IPS-15b (cell line): ENCODE measurements at regions not wholly inside any gene's neighbourhood (a gene's known extent, or its start where the extent isn't known, plus 50 kb on each side); places are given as distances from the start of the nearest gene placed in this dataset.

Experiments
- H3K27me3 ChIP-seq: one replicate; pipeline ENCODE4 v1.6.1; 2013; ENCODE audit warnings: low read length; ENCODE audit not compliant: control insufficient read depth, insufficient read depth
- H3K36me3 ChIP-seq: one replicate; pipeline ENCODE4 v1.6.1; 2013; ENCODE audit warnings: low read length; ENCODE audit not compliant: control insufficient read depth, insufficient read depth
- H3K4me1 ChIP-seq: one replicate; pipeline ENCODE4 v1.6.1; 2013; ENCODE audit warnings: mild to moderate bottlenecking, low read length; ENCODE audit not compliant: control insufficient read depth, insufficient read depth
- H3K4me3 ChIP-seq: one replicate; pipeline ENCODE4 v1.5.1; 2013; ENCODE audit warnings: low read depth, low read length
- H3K9ac ChIP-seq: one replicate; pipeline ENCODE4 v1.6.1; 2013; ENCODE audit warnings: low read depth, mild to moderate bottlenecking, low read length
- H3K9me3 ChIP-seq: one replicate; pipeline ENCODE4 v1.6.1; 2013; ENCODE audit warnings: mild to moderate bottlenecking, low read length; ENCODE audit not compliant: control insufficient read depth, insufficient read depth

- H3K36me3 ChIP-seq, result no peaks in the 10 kb centered on the region
- no peak overlapping the region for H3K9ac ChIP-seq
- H3K9me3 ChIP-seq, result no peaks in the 10 kb centered on the region
- H3K27me3 ChIP-seq, result no peaks in the 10 kb centered on the region
- H3K4me1 ChIP-seq, result no peaks in the 10 kb centered on the region
- no peak overlapping the region for H3K4me3 ChIP-seq
These were observed 210.1 kb upstream of the MAF start for GRCh38 chr16:79810449-79811189.

DNA sequence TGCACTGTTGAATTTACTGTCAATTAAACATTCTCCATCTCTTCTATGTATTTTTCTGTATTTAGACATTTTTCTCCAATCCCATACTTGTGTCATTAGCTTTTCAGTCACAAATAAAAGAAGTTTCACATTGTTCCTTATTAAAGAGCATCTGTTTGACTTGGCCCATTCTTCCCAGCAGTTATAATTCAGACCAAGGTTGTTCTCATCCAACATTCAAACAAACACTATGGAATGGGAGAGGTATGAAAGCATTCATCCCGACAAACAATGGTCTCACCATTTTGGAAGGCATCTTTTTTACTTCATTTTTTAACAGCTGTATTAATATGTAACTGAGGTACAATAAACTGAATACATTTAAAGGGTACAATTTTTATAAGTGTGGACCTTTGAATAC, 208.8 kb upstream of the MAF start:
- no peaks in the 10 kb centered on the region for H3K4me1 ChIP-seq

DNA sequence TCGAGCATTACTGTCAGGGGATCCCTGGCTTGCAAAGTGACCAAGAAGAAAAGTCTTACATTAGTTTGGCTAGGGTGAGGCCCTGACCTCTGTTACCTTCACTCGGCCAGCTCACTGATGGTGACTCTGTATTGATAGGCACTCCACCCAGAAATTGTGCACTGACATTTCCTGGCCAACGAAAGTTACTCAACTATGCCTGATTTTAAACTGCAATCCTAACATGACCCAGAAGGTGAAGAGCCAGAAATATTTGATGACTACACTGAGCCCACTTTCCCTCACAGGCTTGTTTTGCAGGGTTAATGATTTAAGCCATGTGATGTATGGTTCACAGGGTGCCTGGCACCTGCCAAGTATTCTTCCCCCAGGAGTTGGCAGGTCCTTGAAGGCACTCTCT, 208.2 kb upstream of the MAF start:
- Histone ChIP-seq H3K27me3 (no peaks in the 10 kb centered on the region), H3K36me3 (no peaks in the 10 kb centered on the region), H3K9me3 (no peaks in the 10 kb centered on the region), H3K4me3 (no peak overlapping the region), H3K9ac (no peak overlapping the region), H3K4me1 (no peaks in the 10 kb centered on the region)

More for the DNA sequence above, 208.8 kb upstream of the MAF start:
- H3K27me3 ChIP-seq, result no peaks in the 10 kb centered on the region
- no peak overlapping the region for H3K9ac ChIP-seq
- H3K9me3 ChIP-seq, result no peaks in the 10 kb centered on the region
- no peak overlapping the region for H3K4me3 ChIP-seq
- no peaks in the 10 kb centered on the region for H3K36me3 ChIP-seq

DNA sequence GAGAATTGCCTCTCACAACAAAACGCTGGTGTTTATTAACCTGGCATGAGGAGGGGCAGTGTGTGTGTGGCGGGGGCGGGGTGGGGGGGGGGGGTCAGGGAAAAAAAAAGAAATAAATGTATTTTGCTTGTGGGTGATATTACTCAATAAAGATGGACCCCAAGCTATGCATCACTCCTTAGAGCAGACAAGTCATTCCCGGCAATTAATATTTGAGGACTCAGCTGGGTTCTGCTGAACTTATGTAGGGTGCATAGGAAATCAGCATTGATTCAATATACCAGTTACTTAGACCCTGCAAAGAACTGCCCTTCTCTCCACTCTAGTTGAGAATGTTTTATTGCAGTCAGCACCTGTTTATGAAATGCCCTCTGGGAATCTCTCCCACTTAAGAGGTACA, 206.2 kb upstream of the MAF start:
- Histone ChIP-seq H3K36me3 (no peaks in the 10 kb centered on the region), H3K27me3 (no peaks in the 10 kb centered on the region), H3K4me3 (no peak overlapping the region), H3K9me3 (no peaks in the 10 kb centered on the region), H3K9ac (no peak overlapping the region), H3K4me1 (no peaks in the 10 kb centered on the region)

DNA sequence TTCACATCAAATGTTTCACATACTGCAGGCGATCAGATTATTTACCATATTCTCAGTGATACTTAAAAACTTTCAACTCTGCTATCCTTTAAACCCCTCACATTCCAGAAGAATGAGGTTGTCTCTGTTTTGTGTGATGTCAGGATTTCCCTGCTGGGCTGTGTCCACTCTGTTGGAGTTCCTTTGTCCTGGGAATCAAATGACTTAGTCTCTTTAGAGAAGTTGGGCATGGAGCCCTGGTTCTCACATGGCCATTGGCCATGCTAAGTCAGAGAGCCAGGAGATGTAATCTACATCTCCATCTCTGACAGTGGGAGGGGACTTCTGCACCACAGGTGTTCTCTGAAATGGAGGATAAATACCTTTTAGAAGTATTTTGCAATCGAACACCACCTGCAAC, 205.1 kb upstream of the MAF start:
- Histone ChIP-seq H3K27me3 (no peaks in the 10 kb centered on the region), H3K36me3 (no peaks in the 10 kb centered on the region), H3K4me3 (no peak overlapping the region), H3K4me1 (no peaks in the 10 kb centered on the region), H3K9me3 (no peaks in the 10 kb centered on the region), H3K9ac (no peak overlapping the region)

- H3K9me3 ChIP-seq, result no peaks in the 10 kb centered on the region
- no peaks in the 10 kb centered on the region for H3K36me3 ChIP-seq
- no peak overlapping the region for H3K4me3 ChIP-seq
These were observed 201.1 kb upstream of the MAF start for GRCh38 chr16:79801646-79802045.

DNA sequence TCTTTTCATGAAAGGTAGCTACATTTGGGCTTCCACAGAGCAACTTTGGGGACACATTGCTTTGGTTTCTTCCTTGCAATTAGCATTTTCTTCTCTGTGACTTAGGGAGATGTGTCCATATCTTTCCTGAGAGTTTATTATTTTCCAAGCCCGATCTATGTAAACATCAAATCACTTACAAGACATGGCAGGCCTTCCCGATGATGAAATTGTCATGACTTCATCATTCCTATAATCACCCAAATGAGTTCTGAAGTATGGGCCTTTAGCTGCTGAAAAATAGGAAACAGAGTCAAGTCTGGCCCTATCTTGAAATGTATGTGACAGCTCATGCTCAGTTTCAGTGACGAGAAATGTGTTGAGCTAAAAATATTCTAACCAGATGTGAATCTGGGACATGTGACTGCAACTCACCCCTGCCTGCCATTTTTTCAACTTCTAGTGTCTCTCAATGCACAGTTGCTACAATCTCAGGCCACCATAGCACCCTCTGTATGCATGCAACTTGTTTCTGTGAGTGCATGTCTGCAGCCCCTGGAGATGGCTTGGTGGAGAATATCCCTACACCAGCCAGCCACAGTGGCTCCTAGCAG, 199.6 kb upstream of the MAF start:
- no peak overlapping the region for H3K9ac ChIP-seq
- H3K36me3 ChIP-seq, result no peaks in the 10 kb centered on the region
- H3K4me1 ChIP-seq, result no peaks in the 10 kb centered on the region
- H3K27me3 ChIP-seq, result no peaks in the 10 kb centered on the region
- H3K9me3 ChIP-seq, result no peaks in the 10 kb centered on the region
- no peak overlapping the region for H3K4me3 ChIP-seq

More at GRCh38 chr16:79801646-79802045, 201.1 kb upstream of the MAF start:
- Histone ChIP-seq H3K9ac (no peak overlapping the region), H3K4me1 (no peaks in the 10 kb centered on the region), H3K27me3 (no peaks in the 10 kb centered on the region)

GRCh38 chr16:79798416-79799053, 198.0 kb upstream of the MAF start:
- Histone ChIP-seq H3K4me3 (no peak overlapping the region), H3K9ac (no peak overlapping the region), H3K4me1 (no peaks in the 10 kb centered on the region), H3K36me3 (no peaks in the 10 kb centered on the region), H3K9me3 (no peaks in the 10 kb centered on the region), H3K27me3 (no peaks in the 10 kb centered on the region)

DNA sequence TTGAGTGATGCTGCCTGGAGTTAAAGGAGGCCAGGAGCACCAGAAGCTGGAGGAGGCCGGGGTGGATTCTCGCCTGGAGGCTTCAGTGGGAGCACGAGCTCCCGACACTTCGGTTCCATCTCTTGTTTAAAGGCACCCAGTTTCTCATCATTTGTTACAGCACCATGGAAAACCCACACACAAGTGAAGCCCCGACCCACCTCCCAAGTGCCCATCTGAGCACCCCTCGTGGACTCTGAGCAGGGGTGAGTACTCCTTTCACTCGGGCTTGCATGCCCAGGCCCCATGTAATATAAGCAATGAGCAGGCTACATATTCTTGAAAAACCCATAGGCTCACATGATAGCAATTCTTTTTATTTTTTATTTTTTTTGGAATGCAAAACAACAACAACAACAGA, 196.9 kb upstream of the MAF start:
- H3K36me3 ChIP-seq, result no peaks in the 10 kb centered on the region
- H3K4me1 ChIP-seq, result no peaks in the 10 kb centered on the region
- no peak overlapping the region for H3K9ac ChIP-seq
- no peaks in the 10 kb centered on the region for H3K27me3 ChIP-seq
- H3K4me3 ChIP-seq, result no peak overlapping the region
- H3K9me3 ChIP-seq, result no peaks in the 10 kb centered on the region

GRCh38 chr16:79795556-79795955, 195.0 kb upstream of the MAF start:
- H3K27me3 ChIP-seq, result no peaks in the 10 kb centered on the region
- no peaks in the 10 kb centered on the region for H3K36me3 ChIP-seq
- H3K9ac ChIP-seq, result no peak overlapping the region
- no peaks in the 10 kb centered on the region for H3K9me3 ChIP-seq
- H3K4me3 ChIP-seq, result no peak overlapping the region
- H3K4me1 ChIP-seq, result no peaks in the 10 kb centered on the region

GRCh38 chr16:79794941-79795340, 194.4 kb upstream of the MAF start:
- H3K9ac ChIP-seq, result no peak overlapping the region
- no peaks in the 10 kb centered on the region for H3K36me3 ChIP-seq
- no peaks in the 10 kb centered on the region for H3K9me3 ChIP-seq
- H3K27me3 ChIP-seq, result no peaks in the 10 kb centered on the region
- H3K4me3 ChIP-seq, result no peak overlapping the region
- no peaks in the 10 kb centered on the region for H3K4me1 ChIP-seq
